Motor neuron (in vitro differentiated cells): ENCODE measurements at regions not wholly inside any gene's neighbourhood (a gene's known extent, or its start where the extent isn't known, plus 50 kb on each side); places are given as distances from the start of the nearest gene placed in this dataset.
A peak's percentile ranks its signal among the peaks of the same experiment; 100 is the strongest.

Experiments
- ATAC-seq, 8 experiments: fragments of 200-7000 bp; cut with Tn5 transposase; replicated peaks in 6 of 8; 2 replicates each; pipeline ENCODE4 v1.8.0; 2021; ENCODE audit warnings: mild to moderate bottlenecking in 8 of 8, moderate library complexity in 8 of 8
- H3K27ac ChIP-seq, 2 donors: fragments of 250-450 bp; sonication (Bioruptor Pico); 2 replicates each; pipeline ENCODE4 v1.9.0; 2021; ENCODE audit warnings: antibody characterized with exemption in 2 of 2, mild to moderate bottlenecking in 2 of 2, moderate library complexity in 1 of 2
- H3K4me1 ChIP-seq, 2 donors: fragments of 250-450 bp; sonication (Bioruptor Pico); replicated peaks in 1 of 2; 2 replicates each; pipeline ENCODE4 v1.6.1; 2021; ENCODE audit warnings: antibody characterized with exemption in 2 of 2, mild to moderate bottlenecking in 2 of 2, moderate library complexity in 1 of 2
- H3K4me3 ChIP-seq, 5 donors: fragments of 250-450 bp; sonication (Bioruptor Pico); 2 replicates each; pipeline ENCODE4 v1.9.0; 2021; ENCODE audit warnings: antibody characterized with exemption in 5 of 5, mild to moderate bottlenecking in 5 of 5, moderate library complexity in 4 of 5
- WGBS, 10 experiments: fragments of 450-650 bp; shearing (Covaris generic); methylation state at CpG; one replicate each; pipeline ENCODE4 v1.0.0; 2022; 5-methylcytosine and 5-hydroxymethylcytosine counted together
- in situ Hi-C, 9 experiments: fragments of 400-800 bp; cut with MboI; loops; one replicate each; pipeline ENCODE4 v1.15.0; 2021; ENCODE audit warnings: low sequenced_read_pairs in 9 of 9, low pct_unique_long_range_greater_than_20kb in 2 of 9; ENCODE audit not compliant: unreplicated experiment in 9 of 9

- WGBS, 10 experiments, result 5 to 100% (median 81%) methylated on average over 2 to 7 of the region's 8 CpGs
- peak in 7 of 8 experiments; percentile 18 to 70 (median 62) for ATAC-seq
- in situ Hi-C loops, result no loop called here
- H3K27ac ChIP-seq, result peak overlapping the region in 1 of 2 donors; percentile 45
- peaks cover 12 to 13% of the 10 kb centered on the region in 2 donors for H3K4me1 ChIP-seq
- no peak overlapping the region for H3K4me3 ChIP-seq
These were observed 128.5 kb downstream of the COPS8 start for GRCh38 chr2:237214030-237214675.

- Histone ChIP-seq H3K4me3 (no peak overlapping the region), H3K4me1 (peaks cover 12 to 13% of the 10 kb centered on the region in 2 donors), H3K27ac (no peak overlapping the region)
- no peak for ATAC-seq
- in situ Hi-C loops, result no loop called here
- WGBS, 10 experiments, result 50 to 97% (median 86%) methylated on average over 1 to 2 of the region's 2 CpGs
These were observed 129.3 kb downstream of the COPS8 start for GRCh38 chr2:237214963-237215362.

GRCh38 chr2:237217995-237218616, 132.4 kb downstream of the COPS8 start:
- ATAC-seq, result no peak
- 10 to 89% (median 72%) methylated on average over 1 to 4 of the region's 7 CpGs; no CpG with 5 or more reads in 4 of the 10 experiments for WGBS, 10 experiments
- in situ Hi-C loops, result no loop called here
- Histone ChIP-seq H3K27ac (no peak overlapping the region), H3K4me3 (no peak overlapping the region), H3K4me1 (peaks cover 12 to 13% of the 10 kb centered on the region in 2 donors)

- H3K4me1 ChIP-seq, result peaks cover 7% of the 10 kb centered on the region in 2 donors
- peak in 1 of 8 experiments; percentile 68 for ATAC-seq
- no peak overlapping the region for H3K27ac ChIP-seq
- 0 to 79% (median 65%) methylated on average over 1 to 2 of the region's 2 CpGs; no CpG with 5 or more reads in 1 of the 10 experiments for WGBS, 10 experiments
- H3K4me3 ChIP-seq, result no peak overlapping the region
- in situ Hi-C loops, result no loop called here
These were observed 133.1 kb downstream of the COPS8 start for GRCh38 chr2:237218756-237219155.

GRCh38 chr2:237219826-237220225, 134.1 kb downstream of the COPS8 start:
- 25 to 100% (median 71%) methylated on average over 1 to 4 of the region's 4 CpGs; no CpG with 5 or more reads in 1 of the 10 experiments for WGBS, 10 experiments

GRCh38 chr2:237221443-237221842, 135.8 kb downstream of the COPS8 start:
- H3K4me1 ChIP-seq, result no peaks in the 10 kb centered on the region
- in situ Hi-C loops, result no loop called here
- no peak overlapping the region for H3K27ac ChIP-seq
- no peak for ATAC-seq
- WGBS, 10 experiments, result 67 to 100% (median 92%) methylated on average over 1 to 6 of the region's 8 CpGs; no CpG with 5 or more reads in 3 of the 10 experiments
- no peak overlapping the region for H3K4me3 ChIP-seq

More at GRCh38 chr2:237219826-237220225, 134.1 kb downstream of the COPS8 start:
- in situ Hi-C loops, result no loop called here
- ATAC-seq, result no peak
- Histone ChIP-seq H3K27ac (no peak overlapping the region), H3K4me3 (no peak overlapping the region), H3K4me1 (no peaks in the 10 kb centered on the region)

- Histone ChIP-seq H3K4me1 (no peaks in the 10 kb centered on the region), H3K27ac (no peak overlapping the region), H3K4me3 (no peak overlapping the region)
These were observed 136.5 kb downstream of the COPS8 start for GRCh38 chr2:237222178-237222577.

GRCh38 chr2:237222601-237223041, 136.9 kb downstream of the COPS8 start:
- H3K4me1 ChIP-seq, result no peaks in the 10 kb centered on the region
- in situ Hi-C loops, result no loop called here
- no peak overlapping the region for H3K27ac ChIP-seq
- ATAC-seq, result no peak
- 6 to 100% (median 76%) methylated on average over 2 to 4 of the region's 4 CpGs; no CpG with 5 or more reads in 3 of the 10 experiments for WGBS, 10 experiments
- no peak overlapping the region for H3K4me3 ChIP-seq

More at GRCh38 chr2:237222178-237222577, 136.5 kb downstream of the COPS8 start:
- in situ Hi-C loops, result no loop called here
- WGBS, 10 experiments, result 14 to 88% (median 73%) methylated on average over 1 to 9 of the region's 9 CpGs; no CpG with 5 or more reads in 1 of the 10 experiments
- no peak for ATAC-seq

GRCh38 chr2:237223201-237223861, 137.6 kb downstream of the COPS8 start:
- WGBS, 10 experiments, result 13 to 88% (median 60%) methylated on average over 1 to 6 of the region's 6 CpGs; no CpG with 5 or more reads in 3 of the 10 experiments
- no peak overlapping the region for H3K27ac ChIP-seq
- no peaks in the 10 kb centered on the region for H3K4me1 ChIP-seq
- in situ Hi-C loops, result no loop called here
- ATAC-seq, result peak in 3 of 8 experiments; percentile 46 to 70 (median 50)
- no peak overlapping the region for H3K4me3 ChIP-seq

GRCh38 chr2:237227190-237227589, 141.5 kb downstream of the COPS8 start:
- WGBS, 10 experiments, result 67 to 100% (median 81%) methylated on average over 1 of the region's 2 CpGs; no CpG with 5 or more reads in 4 of the 10 experiments
- no peak overlapping the region for H3K27ac ChIP-seq
- no peaks in the 10 kb centered on the region for H3K4me1 ChIP-seq
- in situ Hi-C loops, result no loop called here
- ATAC-seq, result no peak
- no peak overlapping the region for H3K4me3 ChIP-seq

GRCh38 chr2:237227592-237228280, 142.0 kb downstream of the COPS8 start:
- WGBS, 10 experiments, result 5 to 93% (median 60%) methylated on average over 1 to 7 of the region's 7 CpGs; no CpG with 5 or more reads in 1 of the 10 experiments
- in situ Hi-C loops, result no loop called here
- Histone ChIP-seq H3K27ac (no peak overlapping the region), H3K4me1 (no peaks in the 10 kb centered on the region), H3K4me3 (no peak overlapping the region)
- ATAC-seq, result peak in 6 of 8 experiments; percentile 35 to 91 (median 60)

GRCh38 chr2:237228281-237228625, 142.6 kb downstream of the COPS8 start:
- no peak overlapping the region for H3K27ac ChIP-seq
- H3K4me1 ChIP-seq, result no peaks in the 10 kb centered on the region
- 60 to 100% (median 92%) methylated on average over 1 to 4 of the region's 4 CpGs for WGBS, 10 experiments
- ATAC-seq, result no peak
- in situ Hi-C loops, result no loop called here
- no peak overlapping the region for H3K4me3 ChIP-seq

GRCh38 chr2:237229905-237230304, 144.2 kb downstream of the COPS8 start:
- Histone ChIP-seq H3K4me3 (no peak overlapping the region), H3K27ac (no peak overlapping the region), H3K4me1 (no peaks in the 10 kb centered on the region)
- WGBS, 10 experiments, result 50 to 100% (median 80%) methylated on average over 1 to 2 of the region's 2 CpGs; no CpG with 5 or more reads in 5 of the 10 experiments
- no peak for ATAC-seq
- in situ Hi-C loops, result no loop called here
